AG04450 (cell line): ENCODE measurements at regions not wholly inside any gene's neighbourhood (a gene's known extent, or its start where the extent isn't known, plus 50 kb on each side); places are given as distances from the start of the nearest gene placed in this dataset.

Experiments
- CTCF ChIA-PET: fragments of 300-600, 350-600 bp; formaldehyde crosslinking; extraction: SDS; loops from one replicate; lab custom pipeline; 2022; ENCODE audit warnings: antibody characterized with exemption, inconsistent platforms; lab: Charles Lee
- POLR2A ChIA-PET: fragments of 350-600 bp; formaldehyde crosslinking; extraction: SDS; loops from one replicate; lab custom pipeline; 2021; ENCODE audit warnings: antibody characterized with exemption, inconsistent platforms; lab: Yijun Ruan, JAX
- DNase-seq: peaks from one replicate; pipeline ENCODE4 v3.0.0-alpha.2; 2011; ENCODE audit warnings: low read depth, low spot score
- H3K27ac ChIP-seq: one replicate; pipeline ENCODE4 v1.5.1; 2012; ENCODE audit warnings: low read depth, low read length, control low read depth
- H3K27me3 ChIP-seq: one replicate; pipeline ENCODE4 v1.6.0; 2012; ENCODE audit warnings: low read length; ENCODE audit not compliant: control insufficient read depth, insufficient read depth
- H3K4me3 ChIP-seq: 2 replicates; pipeline ENCODE4 v1.5.1; 2011; ENCODE audit warnings: mild to moderate bottlenecking, low read depth, low read length, control low read depth
- H3K9me3 ChIP-seq: 2 replicates; pipeline ENCODE4 v1.5.1; 2012; ENCODE audit warnings: low read length; ENCODE audit not compliant: control insufficient read depth, insufficient read depth
- CTCF ChIP-seq: IDR thresholded peaks from 2 replicates; pipeline ENCODE4 v1.5.1; 2011; ENCODE audit warnings: low read depth, low read length, control low read depth, inconsistent platforms

GRCh38 chr2:102929721-102930120 is 167.9 kb downstream of the TMEM182 start:
- CTCF ChIA-PET: no interaction called here

GRCh38 chr2:102932501-102932900 is 170.7 kb downstream of the TMEM182 start:
- no peak for TF ChIP-seq CTCF
- CTCF ChIA-PET: no interaction called here
- DNase-seq: no peak
- H3K9me3 ChIP-seq: 0 out of 2 replicates have a peak, but pooled peaks cover 2% of the 10 kb centered on the region
- POLR2A ChIA-PET: no interaction called here
- no peak overlapping the region for H3K27ac ChIP-seq
- H3K4me3 ChIP-seq: no peak overlapping the region
- no peaks in the 10 kb centered on the region for H3K27me3 ChIP-seq

More at GRCh38 chr2:102929721-102930120, 167.9 kb downstream of the TMEM182 start:
- no peak for DNase-seq
- Histone ChIP-seq H3K9me3 (0 out of 2 replicates have a peak, but pooled peaks cover 2% of the 10 kb centered on the region), H3K27me3 (no peaks in the 10 kb centered on the region), H3K27ac (no peak overlapping the region), H3K4me3 (no peak overlapping the region)
- no peak for TF ChIP-seq CTCF
- POLR2A ChIA-PET: no interaction called here

GRCh38 chr2:102939207-102939606 is 177.4 kb downstream of the TMEM182 start:
- Histone ChIP-seq H3K4me3 (no peak overlapping the region), H3K9me3 (0 out of 2 replicates have a peak, but pooled peaks cover 2% of the 10 kb centered on the region), H3K27me3 (no peaks in the 10 kb centered on the region), H3K27ac (no peak overlapping the region)
- CTCF ChIA-PET: no interaction called here
- DNase-seq: no peak
- POLR2A ChIA-PET: no interaction called here
- TF ChIP-seq CTCF: no peak

- Histone ChIP-seq H3K27ac (no peak overlapping the region), H3K27me3 (no peaks in the 10 kb centered on the region), H3K4me3 (no peak overlapping the region), H3K9me3 (no peaks in the 10 kb centered on the region)
- ChIA-PET CTCF (interaction anchor here (0.6 kb wide), 1 partner anchor 28 kb away, joined by 3 read pairs; no protein-coding TSS in a partner anchor), POLR2A (no interaction called here)
- no peak for DNase-seq
- no peak for TF ChIP-seq CTCF
Measured at GRCh38 chr2:102940684-102941083, 178.9 kb downstream of the TMEM182 start.

- Histone ChIP-seq H3K9me3 (no peaks in the 10 kb centered on the region), H3K27me3 (no peaks in the 10 kb centered on the region), H3K4me3 (no peak overlapping the region), H3K27ac (no peak overlapping the region)
- DNase-seq: no peak
- TF ChIP-seq CTCF: no peak
- ChIA-PET POLR2A (no interaction called here), CTCF (no interaction called here)
Measured at GRCh38 chr2:102942107-102942506, 180.3 kb downstream of the TMEM182 start.
